DMS79 treated with DMSO at 0.1 percent for 48 hours (cell line): ENCODE measurements at regions not wholly inside any gene's neighbourhood (a gene's known extent, or its start where the extent isn't known, plus 50 kb on each side); places are given as distances from the start of the nearest gene placed in this dataset.

Experiments used
- DNase-seq: peaks from one replicate; lab custom pipeline; 2025; lab: John Stamatoyannopoulos, UW

GRCh38 chr14:25988536-25988935 is 609.3 kb downstream of the NOVA1 start:
- no peak for DNase-seq

- no peak for DNase-seq
Measured at GRCh38 chr14:25955772-25956171, 642.1 kb downstream of the NOVA1 start.

- no peak for DNase-seq
Measured at GRCh38 chr14:25953532-25954139, 644.2 kb downstream of the NOVA1 start.

- no peak for DNase-seq
Measured at GRCh38 chr14:25945746-25946145, 652.1 kb downstream of the NOVA1 start.

- no peak for DNase-seq
Measured at GRCh38 chr14:25944020-25944419, 653.8 kb downstream of the NOVA1 start.

GRCh38 chr14:25943329-25943728 is 654.5 kb downstream of the NOVA1 start:
- no peak for DNase-seq

GRCh38 chr14:25942090-25942489 is 655.7 kb downstream of the NOVA1 start:
- DNase-seq = no peak

GRCh38 chr14:25933731-25934130 is 664.1 kb downstream of the NOVA1 start:
- no peak for DNase-seq

- DNase-seq = peak; percentile 82
Measured at GRCh38 chr14:25929881-25930615, 667.8 kb downstream of the NOVA1 start.

- no peak for DNase-seq
Measured at GRCh38 chr14:25911831-25912230, 686.0 kb downstream of the NOVA1 start.

- DNase-seq = no peak
Measured at GRCh38 chr14:25909045-25909747, 688.6 kb downstream of the NOVA1 start.

GRCh38 chr14:25908277-25909044 is 689.4 kb downstream of the NOVA1 start:
- no peak for DNase-seq

- no peak for DNase-seq
Measured at GRCh38 chr14:25904446-25904845, 693.4 kb downstream of the NOVA1 start.

- DNase-seq = no peak
Measured at GRCh38 chr14:25899197-25899596, 698.6 kb downstream of the NOVA1 start.

- no peak for DNase-seq
Measured at GRCh38 chr14:25896777-25897176, 701.1 kb downstream of the NOVA1 start.

GRCh38 chr14:25895740-25896139 is 702.1 kb downstream of the NOVA1 start:
- no peak for DNase-seq

- DNase-seq = no peak
Measured at GRCh38 chr14:25887251-25887878, 710.5 kb downstream of the NOVA1 start.

- DNase-seq = no peak
Measured at GRCh38 chr14:25884657-25885056, 713.2 kb downstream of the NOVA1 start.

- no peak for DNase-seq
Measured at GRCh38 chr14:25882899-25883298, 714.9 kb downstream of the NOVA1 start.

- DNase-seq = no peak
Measured at GRCh38 chr14:25875475-25875874, 722.4 kb downstream of the NOVA1 start.

GRCh38 chr14:25869854-25870253 is 728.0 kb downstream of the NOVA1 start:
- no peak for DNase-seq
